Liver (tissue), 8 donors: ENCODE measurements at regions not wholly inside any gene's neighbourhood (a gene's known extent, or its start where the extent isn't known, plus 50 kb on each side); places are given as distances from the start of the nearest gene placed in this dataset.

Source experiments
- DNase-seq: peaks from one replicate; pipeline ENCODE4 v3.0.0-alpha.2; 2017; ENCODE audit warnings: low spot score
- H3K27ac ChIP-seq, 2 donors: one replicate each; pipeline ENCODE4 v1.7.0; 2013; ENCODE audit warnings: inconsistent platforms in 2 of 2, low read length in 2 of 2, control low read depth in 1 of 2, low read depth in 1 of 2, mild to moderate bottlenecking in 1 of 2
- H3K27me3 ChIP-seq, 4 donors: one replicate each; pipeline versions ENCODE4 v1.6.1 to v1.7.0; 2013; ENCODE audit warnings: low read length in 3 of 4, inconsistent platforms in 1 of 4, mild to moderate bottlenecking in 1 of 4, moderate library complexity in 1 of 4; ENCODE audit not compliant: control insufficient read depth in 4 of 4, insufficient read depth in 4 of 4
- H3K36me3 ChIP-seq, 4 donors: one replicate each; pipeline versions ENCODE4 v1.6.1 to v1.7.0; 2013; ENCODE audit warnings: low read length in 3 of 4, mild to moderate bottlenecking in 3 of 4, low read depth in 1 of 4, moderate library complexity in 1 of 4; ENCODE audit not compliant: control insufficient read depth in 4 of 4, insufficient read depth in 3 of 4
- H3K4me1 ChIP-seq, 4 donors: one replicate each; pipeline versions ENCODE4 v1.6.1 to v1.7.0; 2013; ENCODE audit warnings: low read length in 3 of 4, mild to moderate bottlenecking in 3 of 4, moderate library complexity in 1 of 4; ENCODE audit not compliant: control insufficient read depth in 4 of 4, insufficient read depth in 4 of 4
- H3K4me3 ChIP-seq, 3 donors: one replicate each; pipeline versions ENCODE4 v1.6.1 to v1.7.0; 2013; ENCODE audit warnings: low read length in 3 of 3, control low read depth in 1 of 3, low read depth in 1 of 3, mild to moderate bottlenecking in 1 of 3
- H3K9ac ChIP-seq, 2 donors: one replicate each; pipeline ENCODE4 v1.7.0; 2013; ENCODE audit warnings: low read length in 2 of 2, mild to moderate bottlenecking in 2 of 2, moderate library complexity in 2 of 2, control low read depth in 1 of 2, low read depth in 1 of 2
- H3K9me3 ChIP-seq, 4 donors: one replicate each; pipeline versions ENCODE4 v1.6.1 to v1.7.0; 2013; ENCODE audit warnings: low read length in 3 of 4; ENCODE audit not compliant: control insufficient read depth in 4 of 4
- ATF3 ChIP-seq: IDR thresholded peaks from 2 replicates; pipeline ENCODE4 v1.6.1; 2016; ENCODE audit warnings: antibody characterized with exemption
- CTCF ChIP-seq: fragments of 150-350 bp; IDR thresholded peaks from 2 replicates; pipeline ENCODE4 v1.5.1; 2017; ENCODE audit warnings: improper control_type of control experiment, low read depth, low read length; ENCODE audit not compliant: missing input control
- EGR1 ChIP-seq, 2 donors: IDR thresholded peaks; 2 replicates each; pipeline ENCODE4 v1.6.1; 2016 to 2018; ENCODE audit warnings: antibody characterized with exemption in 2 of 2, low read depth in 2 of 2
- FOXA1 ChIP-seq: IDR thresholded peaks from 2 replicates; pipeline ENCODE4 v1.6.1; 2016; ENCODE audit warnings: antibody characterized with exemption
- FOXA2 ChIP-seq: IDR thresholded peaks from 2 replicates; pipeline ENCODE4 v1.6.1; 2016; ENCODE audit warnings: antibody characterized with exemption
- GABPA ChIP-seq, 2 donors: IDR thresholded peaks in 1 of 2; conservative IDR thresholded peaks in 1 of 2; 2 replicates each; pipeline ENCODE4 v1.6.1; 2016; ENCODE audit warnings: antibody characterized with exemption in 2 of 2, mild to moderate bottlenecking in 1 of 2, moderate library complexity in 1 of 2
- HNF4G ChIP-seq: IDR thresholded peaks from 2 replicates; pipeline ENCODE4 v1.6.1; 2016; ENCODE audit warnings: antibody characterized with exemption
- JUND ChIP-seq, 2 donors: IDR thresholded peaks; 2 replicates each; pipeline ENCODE4 v1.6.1; 2016; ENCODE audit warnings: antibody characterized with exemption in 2 of 2
- MAX ChIP-seq: IDR thresholded peaks from 2 replicates; pipeline ENCODE4 v1.6.1; 2016; ENCODE audit warnings: antibody characterized with exemption
- NR2F2 ChIP-seq: IDR thresholded peaks from 2 replicates; pipeline ENCODE4 v1.6.1; 2016; ENCODE audit warnings: antibody characterized with exemption
- RAD21 ChIP-seq, 2 donors: IDR thresholded peaks; 2 replicates each; pipeline ENCODE4 v1.6.1; 2016; ENCODE audit warnings: antibody characterized with exemption in 2 of 2, mild to moderate bottlenecking in 2 of 2
- RXRA ChIP-seq, 2 donors: IDR thresholded peaks; 2 replicates each; pipeline ENCODE4 v1.6.1; 2017 to 2018; ENCODE audit warnings: antibody characterized with exemption in 2 of 2, mild to moderate bottlenecking in 1 of 2
- SP1 ChIP-seq: IDR thresholded peaks from 2 replicates; pipeline ENCODE4 v1.6.1; 2018; ENCODE audit warnings: antibody characterized with exemption, mild to moderate bottlenecking
- TAF1 ChIP-seq: conservative IDR thresholded peaks from 2 replicates; pipeline ENCODE4 v1.6.1; 2016; ENCODE audit warnings: antibody characterized with exemption, mild to moderate bottlenecking
- YY1 ChIP-seq: IDR thresholded peaks from 2 replicates; pipeline ENCODE4 v1.6.1; 2016; ENCODE audit warnings: antibody characterized with exemption, mild to moderate bottlenecking
- ZBTB33 ChIP-seq: IDR thresholded peaks from 2 replicates; pipeline ENCODE4 v1.6.1; 2016; ENCODE audit warnings: antibody characterized with exemption
- WGBS: extraction: QIAGEN DNeasy Blood & Tissue Kit; methylation state at CpG from one replicate; pipeline ENCODE4 v1.1.7; 2013; 5-methylcytosine and 5-hydroxymethylcytosine counted together
- donor health status: healthy.
- donor health status: healthy.
- donor health status: healthy.
- donor health status: healthy.
- donor health status: healthy.

GRCh38 chr4:177127658-177128057 is 182.0 kb upstream of the NEIL3 start:
- no peak overlapping the region for H3K9ac ChIP-seq
- no peak for DNase-seq
- H3K27me3 ChIP-seq, result peaks cover 0 to 6% (median 0%) of the 10 kb centered on the region in 4 donors
- no peak overlapping the region for H3K27ac ChIP-seq
- peaks cover 0 to 5% (median 0%) of the 10 kb centered on the region in 4 donors for H3K9me3 ChIP-seq
- TF ChIP-seq RAD21 (IDR thresholded peaks at IDR 0.05) (no peak), ATF3 (no peak), SP1 (no peak), TAF1 (no peak), ZBTB33 (no peak), RXRA (IDR thresholded peaks at IDR 0.05) (no peak), EGR1 (IDR thresholded peaks at IDR 0.05; ENCODE audit: low read depth in 2 of 2) (no peak), MAX (no peak), FOXA2 (no peak), GABPA (IDR thresholded peaks at IDR 0.05 in 1 of 2, conservative IDR thresholded peaks at IDR 0.05 in 1 of 2) (no peak), CTCF (no peak), FOXA1 (no peak), NR2F2 (no peak)
- H3K4me1 ChIP-seq, result no peaks in the 10 kb centered on the region
- H3K36me3 ChIP-seq, result no peaks in the 10 kb centered on the region
- no peak overlapping the region for H3K4me3 ChIP-seq

- WGBS, result 52% methylated on average over 1 of the region's 1 CpG
- H3K27me3 ChIP-seq, result peaks cover 0 to 6% (median 0%) of the 10 kb centered on the region in 4 donors
- no peak for TF ChIP-seq TAF1
- TF ChIP-seq SP1, result no peak
- no peak for TF ChIP-seq ATF3
- TF ChIP-seq EGR1 (IDR thresholded peaks at IDR 0.05; ENCODE audit: low read depth in 2 of 2), result no peak
- no peak for TF ChIP-seq ZBTB33
- no peak for TF ChIP-seq JUND (IDR thresholded peaks at IDR 0.05)
- no peak for TF ChIP-seq MAX
- no peak for TF ChIP-seq HNF4G
- TF ChIP-seq FOXA2, result no peak
- TF ChIP-seq RXRA (IDR thresholded peaks at IDR 0.05), result no peak
- TF ChIP-seq YY1, result no peak
- TF ChIP-seq GABPA (IDR thresholded peaks at IDR 0.05 in 1 of 2, conservative IDR thresholded peaks at IDR 0.05 in 1 of 2), result no peak
- TF ChIP-seq FOXA1, result no peak
- no peak for TF ChIP-seq CTCF
- TF ChIP-seq RAD21 (IDR thresholded peaks at IDR 0.05), result no peak
- no peaks in the 10 kb centered on the region for H3K4me1 ChIP-seq
- no peak overlapping the region for H3K9ac ChIP-seq
- DNase-seq, result no peak
- H3K4me3 ChIP-seq, result no peak overlapping the region
- no peaks in the 10 kb centered on the region for H3K36me3 ChIP-seq
- H3K27ac ChIP-seq, result no peak overlapping the region
- peaks cover 0 to 5% (median 0%) of the 10 kb centered on the region in 4 donors for H3K9me3 ChIP-seq
Measured at GRCh38 chr4:177128306-177128705, 181.4 kb upstream of the NEIL3 start.
